ENCODE measurements at regions not wholly inside any gene's neighbourhood (a gene's known extent, or its start where the extent isn't known, plus 50 kb on each side); places are given as distances from the start of the nearest gene placed in this dataset.

- BruUV-seq (replicated peaks) = no TSS peak
- TF ChIP-seq, protein P1, sequence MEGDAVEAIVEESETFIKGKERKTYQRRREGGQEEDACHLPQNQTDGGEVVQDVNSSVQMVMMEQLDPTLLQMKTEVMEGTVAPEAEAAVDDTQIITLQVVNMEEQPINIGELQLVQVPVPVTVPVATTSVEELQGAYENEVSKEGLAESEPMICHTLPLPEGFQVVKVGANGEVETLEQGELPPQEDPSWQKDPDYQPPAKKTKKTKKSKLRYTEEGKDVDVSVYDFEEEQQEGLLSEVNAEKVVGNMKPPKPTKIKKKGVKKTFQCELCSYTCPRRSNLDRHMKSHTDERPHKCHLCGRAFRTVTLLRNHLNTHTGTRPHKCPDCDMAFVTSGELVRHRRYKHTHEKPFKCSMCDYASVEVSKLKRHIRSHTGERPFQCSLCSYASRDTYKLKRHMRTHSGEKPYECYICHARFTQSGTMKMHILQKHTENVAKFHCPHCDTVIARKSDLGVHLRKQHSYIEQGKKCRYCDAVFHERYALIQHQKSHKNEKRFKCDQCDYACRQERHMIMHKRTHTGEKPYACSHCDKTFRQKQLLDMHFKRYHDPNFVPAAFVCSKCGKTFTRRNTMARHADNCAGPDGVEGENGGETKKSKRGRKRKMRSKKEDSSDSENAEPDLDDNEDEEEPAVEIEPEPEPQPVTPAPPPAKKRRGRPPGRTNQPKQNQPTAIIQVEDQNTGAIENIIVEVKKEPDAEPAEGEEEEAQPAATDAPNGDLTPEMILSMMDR (conservative IDR thresholded peaks at IDR 0.05; ENCODE audit: low read depth, low read length) = no peak
- no peak for TF ChIP-seq EZH2 (IDR thresholded peaks at IDR 0.05; ENCODE audit: low read length, unreplicated experiment)
- TF ChIP-seq EZH2phosphoT487 (IDR thresholded peaks at IDR 0.05; ENCODE audit: borderline replicate concordance, low read length) = no peak
- CTCF ChIA-PET = no interaction called here
- intact Hi-C loops (cut with micrococcal nuclease) = no loop called here
- no peaks in the 10 kb centered on the region for H3K36me3 ChIP-seq (ENCODE audit: low read depth, low read length)
- no peaks in the 10 kb centered on the region for H3K79me2 ChIP-seq (ENCODE audit: low read length)
- H3K4me2 ChIP-seq (ENCODE audit: low read length) = no peak overlapping the region
- no peaks in the 10 kb centered on the region for H3F3A ChIP-seq (ENCODE audit: low read length, unreplicated experiment)
- no peaks in the 10 kb centered on the region for H3K9me2 ChIP-seq (replicated peaks; ENCODE audit: low read length)
- no peak for DNase-seq
- no peak overlapping the region for H3K27ac ChIP-seq (ENCODE audit: low read length)
- H2AFZ ChIP-seq (ENCODE audit: low read length) = no peak overlapping the region
- no peak overlapping the region for H3K4me3 ChIP-seq (ENCODE audit: low read length)
- ATAC-seq = no peak
- H3K27me3 ChIP-seq (ENCODE audit: low read length) = peaks cover 24% of the 10 kb centered on the region
- H3K4me1 ChIP-seq (ENCODE audit: insufficient read depth, low read length) = no peaks in the 10 kb centered on the region
- H3K9me3 ChIP-seq (ENCODE audit: low read length) = 0 out of 2 replicates have a peak, but pooled peaks cover 5% of the 10 kb centered on the region
- POLR2A ChIA-PET (ENCODE audit: unreplicated experiment) = no interaction called here
- no peaks in the 10 kb centered on the region for H4K20me1 ChIP-seq (ENCODE audit: low read length)
- H3K9ac ChIP-seq (ENCODE audit: low read length) = no peak overlapping the region
Observed at GRCh38 chr2:240227538-240228428, 87.3 kb upstream of the OTOS start.

DNA sequence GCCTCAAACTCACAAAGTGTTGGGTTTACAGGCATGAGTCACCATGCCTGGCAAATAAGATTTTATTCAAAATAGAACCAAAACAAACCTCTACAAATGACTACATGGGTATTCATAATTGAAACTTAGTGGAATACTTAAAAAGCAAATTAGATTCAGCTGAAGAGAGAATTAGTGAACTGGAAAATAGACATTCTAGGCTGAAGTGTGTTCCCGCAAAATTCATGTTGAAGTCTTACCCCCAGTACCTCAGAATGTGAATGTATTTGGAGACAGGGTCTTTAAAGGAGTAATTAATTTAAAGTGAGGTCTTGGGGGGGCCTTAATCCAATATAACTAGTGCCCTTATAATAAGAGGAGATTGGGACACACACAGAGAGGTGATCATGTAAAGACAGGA is 88.5 kb upstream of the OTOS start:
- Histone ChIP-seq H3K36me3 (ENCODE audit: low read depth, low read length) (no peaks in the 10 kb centered on the region), H2AFZ (ENCODE audit: low read length) (no peak overlapping the region), H4K20me1 (ENCODE audit: low read length) (no peaks in the 10 kb centered on the region), H3K4me2 (ENCODE audit: low read length) (no peak overlapping the region), H3K9ac (ENCODE audit: low read length) (no peak overlapping the region), H3K9me2 (replicated peaks; ENCODE audit: low read length) (no peaks in the 10 kb centered on the region), H3F3A (ENCODE audit: low read length, unreplicated experiment) (no peaks in the 10 kb centered on the region), H3K9me3 (ENCODE audit: low read length) (0 out of 2 replicates have a peak, but pooled peaks cover 5% of the 10 kb centered on the region), H3K79me2 (ENCODE audit: low read length) (no peaks in the 10 kb centered on the region), H3K4me3 (ENCODE audit: low read length) (no peak overlapping the region), H3K27me3 (ENCODE audit: low read length) (peaks cover 12% of the 10 kb centered on the region), H3K4me1 (ENCODE audit: insufficient read depth, low read length) (no peaks in the 10 kb centered on the region), H3K27ac (ENCODE audit: low read length) (no peak overlapping the region)
- no peak for ATAC-seq
- CTCF ChIA-PET = no interaction called here
- intact Hi-C loops (cut with micrococcal nuclease) = no loop called here
- POLR2A ChIA-PET (ENCODE audit: unreplicated experiment) = no interaction called here
- TF ChIP-seq EZH2phosphoT487 (IDR thresholded peaks at IDR 0.05; ENCODE audit: borderline replicate concordance, low read length) = no peak
- no TSS peak for BruUV-seq (replicated peaks)
- DNase-seq = no peak

- H3K9me2 ChIP-seq (replicated peaks; ENCODE audit: low read length) = no peaks in the 10 kb centered on the region
- 0 out of 2 replicates have a peak, but pooled peaks cover 5% of the 10 kb centered on the region for H3K9me3 ChIP-seq (ENCODE audit: low read length)
- H3K27me3 ChIP-seq (ENCODE audit: low read length) = peaks cover 5% of the 10 kb centered on the region
- ChIA-PET POLR2A (ENCODE audit: unreplicated experiment) (no interaction called here), CTCF (no interaction called here)
- BruUV-seq (replicated peaks) = no TSS peak
- H4K20me1 ChIP-seq (ENCODE audit: low read length) = no peaks in the 10 kb centered on the region
- H2AFZ ChIP-seq (ENCODE audit: low read length) = no peak overlapping the region
- H3K27ac ChIP-seq (ENCODE audit: low read length) = no peak overlapping the region
- no peak overlapping the region for H3K9ac ChIP-seq (ENCODE audit: low read length)
- TF ChIP-seq EZH2 (IDR thresholded peaks at IDR 0.05; ENCODE audit: low read length, unreplicated experiment) = no peak
- ATAC-seq (no peak), DNase-seq (peak; percentile 50)
- H3K36me3 ChIP-seq (ENCODE audit: low read depth, low read length) = no peaks in the 10 kb centered on the region
- H3F3A ChIP-seq (ENCODE audit: low read length, unreplicated experiment) = no peaks in the 10 kb centered on the region
- H3K4me3 ChIP-seq (ENCODE audit: low read length) = no peak overlapping the region
- intact Hi-C loops (cut with micrococcal nuclease) = loop anchor here (5.0 kb wide), 1 partner anchor 143 kb away; no protein-coding TSS in a partner anchor
- no peaks in the 10 kb centered on the region for H3K79me2 ChIP-seq (ENCODE audit: low read length)
- no peaks in the 10 kb centered on the region for H3K4me1 ChIP-seq (ENCODE audit: insufficient read depth, low read length)
- H3K4me2 ChIP-seq (ENCODE audit: low read length) = no peak overlapping the region
Observed at GRCh38 chr2:240229603-240230235, 89.3 kb upstream of the OTOS start.
